ENCODE measurements at regions not wholly inside any gene's neighbourhood (a gene's known extent, or its start where the extent isn't known, plus 50 kb on each side); places are given as distances from the start of the nearest gene placed in this dataset.
"Not testable (repeated sequence)": the region's sequence is repeated elsewhere in the genome, so short reads cannot be mapped to it uniquely, and the experiment has no call there.

DNA sequence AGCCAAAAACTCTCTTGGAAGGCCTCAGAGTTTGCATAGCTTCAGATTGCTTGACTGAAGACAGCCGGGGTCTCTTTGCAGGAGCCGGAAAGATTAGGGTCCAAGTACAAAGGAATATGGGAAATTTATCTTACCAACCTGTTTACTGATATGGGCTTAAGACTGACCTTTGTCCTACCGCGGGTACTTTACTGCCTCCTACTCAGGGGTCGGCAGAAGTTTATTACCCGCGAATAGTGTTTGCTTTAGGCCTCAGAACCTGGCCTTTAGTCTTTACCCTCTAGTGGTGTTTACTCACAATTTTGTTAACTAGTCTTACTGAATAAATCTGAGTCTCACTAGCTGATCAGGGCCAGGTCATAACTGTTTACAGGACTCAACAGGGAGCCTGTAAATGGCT is 765.4 kb upstream of the SPRY2 start:
- H3K27ac ChIP-seq (ENCODE audit: low read length) = no peak overlapping the region
- H3K36me3 ChIP-seq (ENCODE audit: control insufficient read depth in 2 of 2, insufficient read depth in 2 of 2, low read length in 2 of 2) = no peaks in the 10 kb centered on the region
- no peaks in the 10 kb centered on the region for H3K9me3 ChIP-seq (ENCODE audit: control insufficient read depth in 2 of 2, low read length in 2 of 2)
- H3K4me3 ChIP-seq (ENCODE audit: low read length in 2 of 2) = no peak overlapping the region
- no peaks in the 10 kb centered on the region for H3K27me3 ChIP-seq (ENCODE audit: control insufficient read depth in 1 of 2, insufficient read depth in 2 of 2, low read length in 2 of 2)
- H3K9ac ChIP-seq (ENCODE audit: low read length in 2 of 2) = no peak overlapping the region
- H3K4me1 ChIP-seq (ENCODE audit: control insufficient read depth, insufficient read depth, low read length) = no peaks in the 10 kb centered on the region

DNA sequence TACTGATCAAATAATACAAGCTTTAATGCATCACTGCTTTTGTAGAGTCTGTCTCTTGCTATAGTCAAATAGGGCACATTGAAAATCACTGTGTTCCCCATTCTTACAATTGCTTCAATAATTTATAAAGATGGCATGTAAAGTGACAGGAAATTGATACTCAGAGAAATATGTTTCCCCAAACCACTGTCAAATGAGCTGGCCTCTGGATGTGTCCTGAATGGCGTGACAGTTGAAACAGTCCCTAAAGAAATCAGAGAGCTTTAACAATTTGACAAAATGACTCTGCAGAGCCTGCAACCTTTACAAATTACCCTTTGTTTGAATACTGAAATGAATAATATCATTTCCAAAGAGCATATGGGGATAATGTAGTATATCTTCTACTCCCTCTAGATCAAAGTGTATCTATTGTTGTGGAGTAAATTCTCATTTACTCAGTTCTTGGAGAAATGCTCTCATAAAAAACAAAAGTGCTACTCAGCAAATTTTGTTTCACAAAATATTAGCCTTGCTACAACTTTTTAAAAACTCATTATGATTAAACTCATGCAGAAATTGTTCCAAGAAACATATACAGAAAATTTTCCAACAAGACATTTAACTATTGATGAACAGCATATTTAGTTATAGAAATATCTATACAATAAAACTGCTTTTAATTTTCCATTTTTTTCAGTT is 763.2 kb upstream of the SPRY2 start:
- no peak overlapping the region for H3K27ac ChIP-seq (ENCODE audit: low read length)

DNA sequence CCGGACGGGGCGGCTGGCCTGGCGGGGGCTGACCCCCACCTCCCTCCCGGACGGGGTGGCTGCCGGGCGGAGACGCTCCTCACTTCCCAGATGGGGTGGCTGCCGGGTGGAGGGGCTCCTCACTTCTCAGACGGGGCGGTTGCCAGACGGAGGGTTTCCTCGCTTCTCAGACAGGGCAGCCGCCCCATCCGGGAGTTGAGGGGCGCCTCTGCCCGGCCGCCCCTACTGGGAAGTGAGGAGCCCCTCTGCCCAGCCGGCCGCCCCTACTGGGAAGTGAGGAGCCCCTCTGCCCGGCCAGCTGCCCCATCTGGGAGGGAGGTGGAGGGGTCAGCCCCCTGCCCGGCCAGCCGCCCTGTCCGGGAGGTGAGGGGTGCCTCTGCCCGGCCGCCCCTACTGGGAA is 761.1 kb upstream of the SPRY2 start:
- H3K27ac ChIP-seq (ENCODE audit: low read length); H3K27me3 ChIP-seq (ENCODE audit: control insufficient read depth in 1 of 2, insufficient read depth in 2 of 2, low read length in 2 of 2); H3K9ac ChIP-seq (ENCODE audit: low read length in 2 of 2); H3K4me3 ChIP-seq (ENCODE audit: low read length in 2 of 2); H3K9me3 ChIP-seq (ENCODE audit: control insufficient read depth in 2 of 2, low read length in 2 of 2); H3K36me3 ChIP-seq (ENCODE audit: control insufficient read depth in 2 of 2, insufficient read depth in 2 of 2, low read length in 2 of 2); H3K4me1 ChIP-seq (ENCODE audit: control insufficient read depth, insufficient read depth, low read length): not testable (repeated sequence)

More for the DNA sequence above, 763.2 kb upstream of the SPRY2 start:
- Histone ChIP-seq H3K9me3 (ENCODE audit: control insufficient read depth in 2 of 2, low read length in 2 of 2) (no peaks in the 10 kb centered on the region), H3K9ac (ENCODE audit: low read length in 2 of 2) (no peak overlapping the region), H3K4me3 (ENCODE audit: low read length in 2 of 2) (no peak overlapping the region), H3K4me1 (ENCODE audit: control insufficient read depth, insufficient read depth, low read length) (no peaks in the 10 kb centered on the region), H3K27me3 (ENCODE audit: control insufficient read depth in 1 of 2, insufficient read depth in 2 of 2, low read length in 2 of 2) (no peaks in the 10 kb centered on the region), H3K36me3 (ENCODE audit: control insufficient read depth in 2 of 2, insufficient read depth in 2 of 2, low read length in 2 of 2) (no peaks in the 10 kb centered on the region)

DNA sequence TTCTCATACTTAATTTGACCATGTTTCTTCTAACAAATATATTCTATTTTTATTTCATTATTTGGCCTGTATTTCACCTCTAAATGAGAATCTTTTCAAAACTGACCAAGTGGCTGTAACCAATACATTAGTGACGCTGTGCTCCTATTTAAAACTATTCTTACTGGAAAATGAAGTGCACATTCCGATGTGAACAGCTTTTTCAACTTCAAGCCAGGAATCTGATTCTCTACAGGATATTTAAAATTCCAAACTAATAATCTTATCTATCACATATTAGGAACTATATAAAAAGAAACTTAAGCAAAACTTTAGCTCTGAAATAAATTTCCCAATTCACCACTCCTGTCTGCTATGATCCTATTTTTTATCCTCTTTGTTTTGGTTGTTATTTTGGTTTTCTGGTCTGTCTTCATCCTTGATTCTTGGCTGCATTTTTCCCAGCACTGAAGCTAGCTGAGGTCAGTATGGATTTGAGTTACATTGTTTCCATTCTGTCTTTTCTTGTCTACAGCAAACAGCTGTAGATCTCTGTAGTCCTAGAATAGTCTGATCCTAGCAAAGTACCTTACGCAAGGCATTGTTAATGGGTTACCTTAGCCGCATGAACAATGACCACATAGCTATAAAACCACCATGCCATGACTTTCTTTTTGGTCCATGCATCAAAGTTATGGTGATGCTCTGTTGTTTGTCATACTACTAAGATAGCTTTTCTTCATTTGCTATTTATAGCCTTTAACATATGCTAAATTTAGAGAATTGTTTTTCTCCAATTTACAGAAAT is 748.6 kb upstream of the SPRY2 start:
- H3K4me3 ChIP-seq (ENCODE audit: low read length in 2 of 2) = no peak overlapping the region
- no peak overlapping the region for H3K9ac ChIP-seq (ENCODE audit: low read length in 2 of 2)
- no peak overlapping the region for H3K27ac ChIP-seq (ENCODE audit: low read length)
- no peaks in the 10 kb centered on the region for H3K9me3 ChIP-seq (ENCODE audit: control insufficient read depth in 2 of 2, low read length in 2 of 2)
- no peaks in the 10 kb centered on the region for H3K4me1 ChIP-seq (ENCODE audit: control insufficient read depth, insufficient read depth, low read length)
- no peaks in the 10 kb centered on the region for H3K36me3 ChIP-seq (ENCODE audit: control insufficient read depth in 2 of 2, insufficient read depth in 2 of 2, low read length in 2 of 2)
- no peaks in the 10 kb centered on the region for H3K27me3 ChIP-seq (ENCODE audit: control insufficient read depth in 1 of 2, insufficient read depth in 2 of 2, low read length in 2 of 2)

DNA sequence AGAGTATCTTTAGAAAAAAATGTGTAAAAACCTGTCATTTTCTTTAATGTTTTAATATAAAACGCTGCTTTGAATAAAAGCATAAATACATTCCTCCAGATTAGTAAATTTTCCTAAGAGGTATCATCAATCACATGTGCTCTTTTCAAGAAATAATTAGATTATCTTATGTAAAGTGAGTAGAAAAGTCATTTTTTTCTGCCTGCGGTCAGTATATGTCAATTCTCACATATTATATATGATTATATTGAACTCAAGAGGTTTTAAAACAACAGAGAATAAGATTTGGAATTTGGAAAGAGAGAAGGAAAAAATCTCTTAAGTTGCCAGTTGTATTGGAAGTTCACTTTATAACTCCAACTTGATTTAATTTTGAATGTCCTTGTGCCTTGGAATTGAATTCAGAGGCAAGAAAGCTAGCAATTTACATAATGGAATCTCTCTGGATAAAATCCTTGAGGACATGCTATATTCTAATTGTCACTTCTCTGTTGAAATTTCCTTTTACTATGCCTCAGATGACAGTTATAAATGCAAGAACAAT is 740.1 kb upstream of the SPRY2 start:
- Histone ChIP-seq H3K27ac (ENCODE audit: low read length) (no peak overlapping the region), H3K36me3 (ENCODE audit: control insufficient read depth in 2 of 2, insufficient read depth in 2 of 2, low read length in 2 of 2) (no peaks in the 10 kb centered on the region), H3K4me3 (ENCODE audit: low read length in 2 of 2) (no peak overlapping the region), H3K27me3 (ENCODE audit: control insufficient read depth in 1 of 2, insufficient read depth in 2 of 2, low read length in 2 of 2) (no peaks in the 10 kb centered on the region), H3K4me1 (ENCODE audit: control insufficient read depth, insufficient read depth, low read length) (no peaks in the 10 kb centered on the region), H3K9ac (ENCODE audit: low read length in 2 of 2) (no peak overlapping the region), H3K9me3 (ENCODE audit: control insufficient read depth in 2 of 2, low read length in 2 of 2) (no peaks in the 10 kb centered on the region)

DNA sequence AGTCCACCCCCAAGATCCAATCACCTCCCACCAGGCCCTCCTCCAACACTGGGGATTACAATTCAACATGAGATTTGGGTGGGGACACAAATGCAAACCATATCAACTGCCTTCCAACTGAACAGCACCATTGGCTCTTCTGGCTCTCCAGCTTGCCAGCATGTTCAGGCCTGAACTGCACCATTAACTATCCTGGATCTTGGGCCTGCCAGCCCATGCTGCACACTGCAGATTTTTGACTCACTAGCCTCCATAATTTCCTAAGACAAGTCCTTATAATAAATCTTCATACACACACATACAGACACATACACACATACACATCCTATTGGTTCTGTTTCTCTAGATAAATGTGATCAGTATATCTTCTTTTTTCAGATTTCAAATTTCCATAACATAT is 737.1 kb upstream of the SPRY2 start:
- Histone ChIP-seq H3K4me3 (ENCODE audit: low read length in 2 of 2) (no peak overlapping the region), H3K36me3 (ENCODE audit: control insufficient read depth in 2 of 2, insufficient read depth in 2 of 2, low read length in 2 of 2) (no peaks in the 10 kb centered on the region), H3K9me3 (ENCODE audit: control insufficient read depth in 2 of 2, low read length in 2 of 2) (no peaks in the 10 kb centered on the region), H3K9ac (ENCODE audit: low read length in 2 of 2) (no peak overlapping the region), H3K27me3 (ENCODE audit: control insufficient read depth in 1 of 2, insufficient read depth in 2 of 2, low read length in 2 of 2) (no peaks in the 10 kb centered on the region), H3K27ac (ENCODE audit: low read length) (no peak overlapping the region), H3K4me1 (ENCODE audit: control insufficient read depth, insufficient read depth, low read length) (no peaks in the 10 kb centered on the region)

DNA sequence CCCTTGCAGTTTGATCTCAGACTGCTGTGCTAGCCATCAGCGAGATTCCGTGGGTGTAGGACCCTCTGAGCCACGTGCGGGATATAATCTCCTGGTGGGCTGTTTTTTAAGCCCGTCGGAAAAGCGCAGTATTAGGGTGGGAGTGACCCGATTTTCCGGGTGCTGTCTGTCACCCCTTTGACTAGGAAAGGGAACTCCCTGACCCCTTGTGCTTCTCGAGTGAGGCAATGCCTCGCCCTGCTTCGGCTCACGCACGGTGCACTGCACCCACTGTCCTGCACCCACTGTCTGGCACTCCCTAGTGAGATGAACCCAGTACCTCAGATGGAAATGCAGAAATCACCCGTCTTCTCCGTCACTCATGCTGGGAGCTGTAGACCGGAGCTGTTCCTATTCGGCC is 728.9 kb upstream of the SPRY2 start:
- H3K36me3 ChIP-seq (ENCODE audit: control insufficient read depth in 2 of 2, insufficient read depth in 2 of 2, low read length in 2 of 2); H3K9ac ChIP-seq (ENCODE audit: low read length in 2 of 2); H3K27ac ChIP-seq (ENCODE audit: low read length); H3K27me3 ChIP-seq (ENCODE audit: control insufficient read depth in 1 of 2, insufficient read depth in 2 of 2, low read length in 2 of 2); H3K4me1 ChIP-seq (ENCODE audit: control insufficient read depth, insufficient read depth, low read length); H3K9me3 ChIP-seq (ENCODE audit: control insufficient read depth in 2 of 2, low read length in 2 of 2); H3K4me3 ChIP-seq (ENCODE audit: low read length in 2 of 2): not testable (repeated sequence)

DNA sequence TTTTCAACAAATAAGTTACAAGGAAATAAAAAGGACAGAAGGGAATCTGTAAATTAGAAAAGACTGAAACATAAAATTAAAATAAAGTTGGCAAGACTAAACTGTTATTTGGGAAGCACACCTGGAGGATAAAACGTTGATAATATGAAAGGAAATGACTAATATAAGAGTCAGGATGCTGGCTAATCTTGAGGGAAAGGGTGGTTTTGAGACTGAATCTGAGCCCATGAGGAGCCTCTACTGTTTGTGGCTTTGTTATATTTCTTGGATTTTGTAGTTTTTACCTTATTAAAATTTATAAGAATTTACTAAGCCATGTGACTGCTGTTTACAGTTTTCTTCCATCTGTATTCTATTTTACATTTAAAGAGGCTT is 718.0 kb upstream of the SPRY2 start:
- Histone ChIP-seq H3K36me3 (ENCODE audit: control insufficient read depth in 2 of 2, insufficient read depth in 2 of 2, low read length in 2 of 2) (no peaks in the 10 kb centered on the region), H3K4me1 (ENCODE audit: control insufficient read depth, insufficient read depth, low read length) (no peaks in the 10 kb centered on the region), H3K27ac (ENCODE audit: low read length) (no peak overlapping the region), H3K9me3 (ENCODE audit: control insufficient read depth in 2 of 2, low read length in 2 of 2) (no peaks in the 10 kb centered on the region), H3K9ac (ENCODE audit: low read length in 2 of 2) (no peak overlapping the region), H3K4me3 (ENCODE audit: low read length in 2 of 2) (no peak overlapping the region), H3K27me3 (ENCODE audit: control insufficient read depth in 1 of 2, insufficient read depth in 2 of 2, low read length in 2 of 2) (no peaks in the 10 kb centered on the region)

DNA sequence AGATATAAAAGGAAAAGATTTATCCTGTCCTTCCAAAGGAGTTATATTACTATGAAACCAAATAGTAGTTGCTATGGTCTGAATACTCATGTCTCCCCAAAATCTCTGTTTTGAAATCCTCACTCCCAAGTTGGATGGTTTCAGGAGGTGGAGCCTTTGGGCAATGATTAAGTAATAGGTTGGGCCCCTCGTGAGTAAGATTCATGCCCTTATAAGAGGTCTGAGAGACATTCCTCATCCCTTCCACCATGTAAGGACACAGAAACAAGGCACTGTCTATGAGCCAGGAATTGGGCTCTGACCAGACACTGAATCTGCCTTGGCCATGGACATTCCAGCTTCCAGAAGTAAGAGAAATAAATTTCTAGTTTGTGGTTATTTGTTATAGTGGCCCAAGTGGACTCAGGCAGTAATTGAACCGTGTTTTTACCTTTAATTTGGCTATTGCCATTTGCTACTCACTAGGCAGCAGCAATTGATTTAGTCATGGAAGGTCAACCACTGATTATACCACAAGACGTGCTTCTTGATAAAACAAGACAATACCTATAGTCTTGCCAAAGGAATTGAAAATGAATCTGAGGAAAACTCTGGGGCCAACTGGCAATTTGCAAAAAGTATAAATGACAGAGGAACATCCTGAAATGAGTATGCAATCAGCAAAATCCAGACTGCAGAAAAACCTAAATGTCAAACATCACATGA is 717.4 kb upstream of the SPRY2 start:
- Histone ChIP-seq H3K9me3 (ENCODE audit: control insufficient read depth in 2 of 2, low read length in 2 of 2) (no peaks in the 10 kb centered on the region), H3K9ac (ENCODE audit: low read length in 2 of 2) (no peak overlapping the region), H3K27ac (ENCODE audit: low read length) (no peak overlapping the region), H3K4me1 (ENCODE audit: control insufficient read depth, insufficient read depth, low read length) (no peaks in the 10 kb centered on the region), H3K27me3 (ENCODE audit: control insufficient read depth in 1 of 2, insufficient read depth in 2 of 2, low read length in 2 of 2) (no peaks in the 10 kb centered on the region), H3K36me3 (ENCODE audit: control insufficient read depth in 2 of 2, insufficient read depth in 2 of 2, low read length in 2 of 2) (no peaks in the 10 kb centered on the region), H3K4me3 (ENCODE audit: low read length in 2 of 2) (no peak overlapping the region)

DNA sequence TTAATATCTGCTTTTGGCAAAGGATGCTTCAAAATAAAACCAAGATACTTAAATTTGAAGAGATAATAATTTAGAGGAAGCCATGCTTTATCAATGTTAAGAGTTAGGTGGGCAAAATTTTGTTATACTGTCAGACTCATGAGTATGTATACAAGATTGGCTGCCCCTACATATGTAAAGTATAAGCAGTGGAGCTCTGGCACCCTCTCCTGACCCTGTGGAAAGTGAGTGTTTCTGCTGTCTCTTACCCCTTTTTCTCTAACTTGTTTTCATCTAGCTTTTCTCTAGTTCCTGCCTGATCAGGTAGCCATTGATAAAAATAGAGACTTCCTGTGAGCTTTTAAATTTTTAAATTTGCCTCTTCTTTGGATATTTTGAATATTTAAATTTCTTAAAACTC is 710.9 kb upstream of the SPRY2 start:
- H3K27me3 ChIP-seq (ENCODE audit: control insufficient read depth in 1 of 2, insufficient read depth in 2 of 2, low read length in 2 of 2) = no peaks in the 10 kb centered on the region
- H3K9ac ChIP-seq (ENCODE audit: low read length in 2 of 2) = no peak overlapping the region
- H3K9me3 ChIP-seq (ENCODE audit: control insufficient read depth in 2 of 2, low read length in 2 of 2) = peaks cover 0 to 2% of the 10 kb centered on the region in 2 donors
- H3K27ac ChIP-seq (ENCODE audit: low read length) = no peak overlapping the region
- H3K4me3 ChIP-seq (ENCODE audit: low read length in 2 of 2) = no peak overlapping the region
- H3K4me1 ChIP-seq (ENCODE audit: control insufficient read depth, insufficient read depth, low read length) = no peaks in the 10 kb centered on the region
- H3K36me3 ChIP-seq (ENCODE audit: control insufficient read depth in 2 of 2, insufficient read depth in 2 of 2, low read length in 2 of 2) = no peaks in the 10 kb centered on the region

Data from stomach smooth muscle (tissue), 2 donors.